Keratinocyte (primary cell): ENCODE measurements at regions not wholly inside any gene's neighbourhood (a gene's known extent, or its start where the extent isn't known, plus 50 kb on each side); places are given as distances from the start of the nearest gene placed in this dataset.

Experiments
- CTCF ChIP-seq, 3 experiments: IDR thresholded peaks in 1 of 3; conservative IDR thresholded peaks in 1 of 3; optimal IDR thresholded peaks in 1 of 3; 2 replicates in 2 of 3; 3 replicates in 1 of 3; pipeline versions ENCODE3 to v1.5.1; 2011; ENCODE audit warnings: low read length in 3 of 3, mild to moderate bottlenecking in 3 of 3, moderate library complexity in 2 of 3, control low read depth in 1 of 3, inconsistent platforms in 1 of 3; ENCODE audit not compliant: insufficient read depth in 2 of 3; ENCODE audit errors: extremely low read depth in 1 of 3
- EZH2 ChIP-seq: IDR thresholded peaks from one replicate; pipeline ENCODE4 v1.6.1; 2012; ENCODE audit warnings: inconsistent platforms, mild to moderate bottlenecking, low read length, moderate library complexity

GRCh38 chr2:228876276-228876675, 394.8 kb downstream of the PID1 start:
- TF ChIP-seq CTCF (optimal IDR thresholded peaks at IDR 0.05 in 1 of 3, IDR thresholded peaks at IDR 0.05 in 1 of 3, conservative IDR thresholded peaks at IDR 0.05 in 1 of 3; ENCODE audit: extremely low read depth in 1 of 3, insufficient read depth in 2 of 3, low read length in 3 of 3) (no peak), EZH2 (no peak)
